ENCODE measurements at regions not wholly inside any gene's neighbourhood (a gene's known extent, or its start where the extent isn't known, plus 50 kb on each side); places are given as distances from the start of the nearest gene placed in this dataset.

- no peaks in the 10 kb centered on the region for H3K36me3 ChIP-seq (ENCODE audit: control insufficient read depth in 2 of 2, insufficient read depth in 1 of 2, low read length in 2 of 2)
- peaks cover 16% of the 10 kb centered on the region for H3K4me1 ChIP-seq (ENCODE audit: control insufficient read depth, insufficient read depth, low read length)
- H3K9me3 ChIP-seq (ENCODE audit: control insufficient read depth, insufficient read depth, low read depth, low read length), result no peaks in the 10 kb centered on the region
- TF ChIP-seq, protein P1, sequence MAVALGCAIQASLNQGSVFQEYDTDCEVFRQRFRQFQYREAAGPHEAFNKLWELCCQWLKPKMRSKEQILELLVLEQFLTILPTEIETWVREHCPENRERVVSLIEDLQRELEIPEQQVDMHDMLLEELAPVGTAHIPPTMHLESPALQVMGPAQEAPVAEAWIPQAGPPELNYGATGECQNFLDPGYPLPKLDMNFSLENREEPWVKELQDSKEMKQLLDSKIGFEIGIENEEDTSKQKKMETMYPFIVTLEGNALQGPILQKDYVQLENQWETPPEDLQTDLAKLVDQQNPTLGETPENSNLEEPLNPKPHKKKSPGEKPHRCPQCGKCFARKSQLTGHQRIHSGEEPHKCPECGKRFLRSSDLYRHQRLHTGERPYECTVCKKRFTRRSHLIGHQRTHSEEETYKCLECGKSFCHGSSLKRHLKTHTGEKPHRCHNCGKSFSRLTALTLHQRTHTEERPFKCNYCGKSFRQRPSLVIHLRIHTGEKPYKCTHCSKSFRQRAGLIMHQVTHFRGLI (tag by site-specific recombination; IDR thresholded peaks at IDR 0.05), result no peak
- 0 out of 2 replicates have a peak, but pooled peaks have one; percentile 15 for TF ChIP-seq GLIS1 (tag by site-specific recombination; IDR thresholded peaks at IDR 0.05)
- no peak for TF ChIP-seq SP3 (tag by site-specific recombination; IDR thresholded peaks at IDR 0.05)
- no peak for TF ChIP-seq ZBTB21 (tag by site-specific recombination; IDR thresholded peaks at IDR 0.05)
- H3K27ac ChIP-seq (ENCODE audit: extremely low read depth, low read depth, low read length), result no peak overlapping the region
- CTCF ChIA-PET, result interaction anchor here (0.6 to 1.1 kb wide), 3 partner anchors 23 to 156 kb away, joined by 3 to 6 read pairs (median 3); no protein-coding TSS in a partner anchor
- POLR2A ChIA-PET, result interaction anchor here (0.7 to 0.9 kb wide), 2 partner anchors 83 to 200 kb away, joined by 5 to 6 read pairs; no protein-coding TSS in a partner anchor
- H3K4me3 ChIP-seq (ENCODE audit: low read depth, low read length), result no peak overlapping the region
These were observed 176.4 kb downstream of the ETS2 start for GRCh38 chr21:38982096-38982495.

DNA sequence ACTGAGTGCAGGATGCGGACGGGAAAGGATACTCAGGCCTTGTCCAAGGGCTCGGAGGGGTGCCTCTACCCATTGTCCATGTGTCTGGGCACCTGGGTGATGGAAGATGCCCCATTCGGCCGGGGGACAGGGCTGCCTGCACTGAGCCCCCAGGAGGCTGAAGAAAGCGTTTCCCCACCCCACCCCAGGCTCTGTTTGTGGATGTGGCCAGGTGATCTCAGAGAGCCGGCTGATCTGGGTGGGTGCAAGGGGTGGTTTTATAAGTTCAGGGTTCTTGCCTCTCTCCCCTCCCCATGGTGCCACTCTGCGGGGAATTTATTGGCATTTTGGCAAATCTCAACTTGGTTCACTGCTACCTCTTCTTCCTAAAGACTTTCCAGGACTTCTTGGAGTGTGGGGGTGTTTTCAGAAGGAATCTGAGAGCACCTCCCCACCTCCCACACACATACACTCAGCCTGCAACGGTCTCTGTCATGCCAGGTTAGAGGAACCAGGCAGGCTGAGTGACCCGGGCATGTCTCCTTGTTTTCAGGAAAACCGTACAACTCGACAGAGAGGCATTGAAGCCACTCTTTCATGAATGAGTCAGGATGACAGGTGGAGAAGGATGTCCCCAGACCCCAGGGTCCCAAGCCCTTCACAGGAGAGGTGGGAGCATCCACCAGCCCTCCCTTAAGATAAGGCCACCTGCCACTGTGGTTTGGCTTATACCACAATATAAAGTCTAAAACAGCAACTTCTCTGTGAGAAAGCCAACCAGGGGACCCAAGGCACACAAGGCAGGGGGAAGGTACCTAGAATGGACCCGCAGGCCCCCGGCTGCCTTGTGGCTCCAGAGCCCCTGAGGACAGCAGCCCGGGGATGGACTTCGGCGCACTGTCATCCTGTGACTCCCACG, 174.9 kb downstream of the ETS2 start:
- H3K9me3 ChIP-seq (ENCODE audit: control insufficient read depth, insufficient read depth, low read depth, low read length), result no peaks in the 10 kb centered on the region
- peaks cover 7% of the 10 kb centered on the region for H3K4me1 ChIP-seq (ENCODE audit: control insufficient read depth, insufficient read depth, low read length)
- ChIA-PET POLR2A (no interaction called here), CTCF (interaction anchor here (0.6 kb wide), 1 partner anchor 16 kb away, joined by 3 read pairs; no protein-coding TSS in a partner anchor)
- H3K27ac ChIP-seq (ENCODE audit: extremely low read depth, low read depth, low read length), result no peak overlapping the region
- no peaks in the 10 kb centered on the region for H3K36me3 ChIP-seq (ENCODE audit: control insufficient read depth in 2 of 2, insufficient read depth in 1 of 2, low read length in 2 of 2)
- no peak overlapping the region for H3K4me3 ChIP-seq (ENCODE audit: low read depth, low read length)
- TF ChIP-seq EGR2 (tag by site-specific recombination; IDR thresholded peaks at IDR 0.05; ENCODE audit: low read depth), result peak; percentile 33; the same call in 1 of the 2 replicates
- no peak for TF ChIP-seq ZNF175 (tag by site-specific recombination; IDR thresholded peaks at IDR 0.05)
- TF ChIP-seq ZFHX2 (tag by site-specific recombination; conservative IDR thresholded peaks at IDR 0.05), result peak; percentile 47
- TF ChIP-seq ZNF292 (tag by site-specific recombination; IDR thresholded peaks at IDR 0.05; ENCODE audit: borderline replicate concordance, low read depth), result no peak
- no peak for TF ChIP-seq ZNF768 (tag by site-specific recombination; IDR thresholded peaks at IDR 0.05)
- no peak for TF ChIP-seq ZNF571 (tag by site-specific recombination; IDR thresholded peaks at IDR 0.05)
- TF ChIP-seq PRDM4 (tag by site-specific recombination; IDR thresholded peaks at IDR 0.05), result no peak
- TF ChIP-seq BCL11A (tag by site-specific recombination; IDR thresholded peaks at IDR 0.05; ENCODE audit: low read depth), result no peak
- no peak for TF ChIP-seq REST (tag by site-specific recombination; IDR thresholded peaks at IDR 0.05)
- no peak for TF ChIP-seq ZNF16 (tag by site-specific recombination; IDR thresholded peaks at IDR 0.05; ENCODE audit: low read depth)
- TF ChIP-seq ZNF133 (tag by site-specific recombination; IDR thresholded peaks at IDR 0.05), result no peak
- TF ChIP-seq ZNF280D (tag by site-specific recombination; IDR thresholded peaks at IDR 0.05), result no peak
- TF ChIP-seq ZNF639 (tag by site-specific recombination; IDR thresholded peaks at IDR 0.05), result no peak
- TF ChIP-seq ZNF549 (tag by site-specific recombination; IDR thresholded peaks at IDR 0.05), result no peak
